Suppressor macrophage treated with lipopolysaccharide for 1 hour (primary cell): ENCODE measurements at regions not wholly inside any gene's neighbourhood (a gene's known extent, or its start where the extent isn't known, plus 50 kb on each side); places are given as distances from the start of the nearest gene placed in this dataset.
A peak's percentile ranks its signal among the peaks of the same experiment; 100 is the strongest.
"Not testable (repeated sequence)": the region's sequence is repeated elsewhere in the genome, so short reads cannot be mapped to it uniquely, and the experiment has no call there.

Source experiments
- DNase-seq, 3 donors: peaks; one replicate each; pipeline ENCODE4 v3.0.0-alpha.2; 2020 to 2022

DNA sequence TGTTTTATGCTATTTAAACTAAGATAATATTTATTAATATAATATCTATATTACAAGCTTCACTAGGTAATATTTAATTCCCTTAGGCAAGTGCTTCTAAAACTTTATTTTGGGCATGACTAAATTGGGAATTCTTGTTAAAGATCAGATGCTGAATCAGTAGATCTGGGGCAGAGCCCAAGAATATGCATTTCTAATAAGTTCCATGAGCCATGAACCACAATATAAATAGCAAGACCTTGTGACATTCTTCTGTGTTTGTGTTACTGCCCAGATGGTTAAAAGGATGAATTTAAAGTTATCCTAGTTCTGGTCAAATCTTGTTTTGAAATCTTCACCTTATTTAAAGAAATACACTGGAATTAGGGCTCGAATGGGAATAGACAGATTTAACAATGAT lies 258.4 kb upstream of the CACNA2D1 start:
- DNase-seq, result no peak

DNA sequence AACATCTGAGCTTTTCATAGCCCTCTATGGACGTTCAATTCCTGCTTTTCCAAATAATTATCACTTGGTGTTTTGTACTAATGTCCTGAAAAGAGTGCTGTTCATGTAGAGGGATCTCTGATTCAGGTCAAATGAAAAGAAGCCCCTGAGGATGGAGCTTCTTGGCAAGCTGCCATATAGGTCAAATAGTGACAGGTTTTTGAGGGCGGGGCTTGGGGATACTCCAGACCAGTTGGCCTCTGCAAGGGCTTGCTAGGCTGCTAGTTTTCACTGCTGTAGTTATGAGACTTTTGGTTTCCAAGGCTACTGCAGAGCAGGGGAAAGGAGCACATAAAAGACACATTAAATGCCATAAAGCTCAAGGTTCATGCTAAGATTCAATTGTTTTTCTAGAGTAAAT lies 257.2 kb upstream of the CACNA2D1 start:
- DNase-seq, result no peak

DNA sequence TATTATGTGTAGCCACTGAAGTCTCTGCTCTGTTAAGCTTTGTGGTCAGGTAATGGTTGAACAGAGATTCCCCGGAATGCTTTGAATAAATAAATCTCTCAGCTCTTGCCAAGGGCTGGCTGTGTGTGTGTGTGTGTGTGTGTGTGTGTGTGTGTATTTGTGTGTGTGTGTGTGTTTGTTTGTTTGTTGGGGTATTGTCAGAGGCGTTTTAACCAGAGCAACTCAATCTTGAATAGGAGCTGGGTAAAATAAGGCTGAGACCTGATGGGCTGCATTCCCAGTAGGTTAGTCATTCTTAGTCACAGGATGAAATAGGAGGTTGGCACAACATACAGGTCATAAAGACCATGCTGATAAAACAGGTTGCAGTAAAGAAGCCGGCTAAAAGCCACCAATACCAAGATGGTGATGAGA lies 256.2 kb upstream of the CACNA2D1 start:
- no peak for DNase-seq

DNA sequence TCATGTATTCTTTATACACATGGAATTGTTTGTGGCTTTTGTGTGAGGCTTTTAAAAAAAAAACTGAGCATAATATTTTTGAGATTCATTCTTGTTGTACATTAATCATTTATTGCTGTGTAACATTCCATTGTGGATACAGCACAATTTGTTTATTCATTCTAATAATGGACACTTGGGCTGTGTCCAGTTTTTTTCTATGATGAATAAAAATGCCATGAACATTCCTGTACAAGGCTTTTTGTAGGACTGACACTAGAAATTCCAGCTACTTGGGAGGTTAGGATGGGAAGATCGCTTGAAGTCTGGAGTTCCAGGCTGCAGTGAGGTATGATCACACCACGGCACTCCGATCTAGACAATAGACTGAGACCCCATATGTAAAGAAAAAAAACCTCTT lies 254.3 kb upstream of the CACNA2D1 start:
- DNase-seq, result no peak

DNA sequence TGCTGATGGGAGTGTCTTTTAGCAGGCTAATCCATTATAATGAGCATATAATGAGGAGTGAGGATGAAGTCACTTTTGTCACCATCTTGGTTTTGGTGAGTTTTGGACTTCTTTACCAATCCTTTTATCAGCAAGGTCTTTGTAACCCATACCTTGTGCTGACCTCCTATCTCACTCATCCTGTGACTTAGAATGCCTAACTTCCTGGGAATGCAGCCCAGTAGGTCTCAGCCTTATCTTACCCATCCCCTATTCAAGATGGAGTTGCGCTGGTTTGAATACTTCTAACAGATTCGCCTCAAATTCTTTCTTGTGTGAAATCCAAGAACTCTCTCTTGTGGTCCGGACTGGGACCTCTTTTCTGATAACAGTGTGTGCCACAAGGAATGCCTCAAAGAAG lies 253.1 kb upstream of the CACNA2D1 start:
- no peak for DNase-seq

DNA sequence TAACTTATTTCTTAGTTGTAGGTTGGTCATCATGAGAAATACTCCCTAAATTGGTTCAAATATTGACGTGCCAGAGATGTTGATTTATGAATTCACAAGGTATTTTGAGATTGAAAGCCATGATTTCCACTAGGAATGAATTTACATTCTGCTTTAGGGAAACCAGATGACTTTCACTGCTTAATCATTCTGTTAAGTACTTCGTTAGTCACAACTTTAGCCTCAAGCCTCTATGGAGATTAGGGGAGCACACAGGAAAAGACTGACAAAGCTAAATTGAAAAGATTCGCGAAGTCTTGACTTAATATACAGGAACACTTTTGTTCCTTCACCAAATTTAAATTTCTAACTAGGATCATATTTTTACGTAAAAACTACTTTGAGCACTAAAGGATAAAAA lies 250.4 kb upstream of the CACNA2D1 start:
- DNase-seq, result no peak

DNA sequence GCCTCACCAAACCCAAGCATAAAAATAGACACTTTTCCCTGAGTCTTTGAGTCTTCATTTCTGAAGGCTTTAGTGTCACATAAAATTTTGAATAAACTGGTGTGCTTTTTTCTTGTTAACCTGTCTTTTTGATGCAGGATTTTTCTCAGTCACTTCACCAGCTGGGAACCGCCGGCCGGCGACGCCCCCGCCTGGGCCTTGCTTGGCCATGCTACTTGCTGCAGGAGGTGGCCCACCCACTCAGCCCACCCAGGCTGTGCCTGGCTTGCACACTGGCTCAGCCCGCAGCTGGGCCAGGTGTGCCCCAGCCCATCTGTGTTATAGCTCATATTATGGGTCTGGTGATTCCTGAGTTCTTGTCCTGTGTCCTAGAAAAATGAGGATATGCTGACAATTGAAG lies 247.4 kb upstream of the CACNA2D1 start:
- no peak for DNase-seq

DNA sequence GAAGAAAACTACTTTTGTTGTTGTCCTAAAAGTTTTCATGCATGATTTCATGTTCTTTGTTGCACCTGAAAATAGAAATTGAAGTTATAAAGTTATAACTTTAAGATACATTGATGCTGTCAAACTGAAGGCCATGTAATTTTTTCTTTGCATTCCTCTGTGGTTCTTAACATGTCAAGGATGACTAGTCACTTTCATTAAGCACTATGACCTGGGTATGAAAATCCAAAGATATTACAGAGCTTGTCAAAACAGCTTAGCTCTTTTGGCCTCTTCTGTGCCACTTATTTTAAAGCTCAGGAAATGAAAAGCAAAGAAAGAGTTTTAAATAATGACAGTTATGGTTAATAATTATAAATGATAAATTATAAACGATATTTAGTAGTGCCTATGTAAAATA lies 241.6 kb upstream of the CACNA2D1 start:
- DNase-seq, result no peak

DNA sequence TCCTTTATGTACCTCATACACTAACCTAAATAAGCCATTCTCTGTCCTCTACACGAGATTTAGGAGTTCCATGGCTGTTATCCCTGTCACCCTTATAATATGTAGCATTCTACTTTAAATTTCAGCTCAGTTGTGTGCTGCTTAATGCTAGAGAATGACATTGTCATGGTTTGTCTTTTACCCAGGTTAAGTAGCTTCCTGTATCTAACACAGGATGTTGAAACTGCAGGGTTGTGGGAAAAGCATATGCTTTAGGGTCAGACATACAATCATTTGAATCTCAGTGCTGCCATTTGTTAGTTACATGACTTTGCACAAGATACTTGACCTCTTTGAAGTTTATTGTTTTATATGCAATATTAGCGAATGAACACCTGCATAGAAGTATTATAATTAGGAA lies 235.1 kb upstream of the CACNA2D1 start:
- no peak for DNase-seq

DNA sequence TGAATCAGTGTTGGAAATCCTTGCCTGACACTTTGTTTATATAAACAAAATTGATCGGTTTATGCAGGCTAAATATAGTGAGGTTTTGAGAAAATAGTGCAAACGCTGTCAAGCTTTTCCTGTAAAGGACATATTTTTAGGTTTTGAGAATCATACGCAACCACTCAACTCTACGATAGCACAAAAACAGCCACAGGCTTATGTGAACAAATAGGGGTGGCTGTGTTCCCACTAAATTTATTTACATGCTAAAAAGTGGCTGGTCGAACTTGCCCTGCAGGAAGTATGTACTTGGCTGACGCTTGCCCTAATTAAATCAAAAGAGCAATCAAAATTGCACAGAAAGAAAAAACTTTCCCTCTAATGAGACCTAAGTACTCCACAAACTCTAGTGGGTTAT lies 234.7 kb upstream of the CACNA2D1 start:
- no peak for DNase-seq

DNA sequence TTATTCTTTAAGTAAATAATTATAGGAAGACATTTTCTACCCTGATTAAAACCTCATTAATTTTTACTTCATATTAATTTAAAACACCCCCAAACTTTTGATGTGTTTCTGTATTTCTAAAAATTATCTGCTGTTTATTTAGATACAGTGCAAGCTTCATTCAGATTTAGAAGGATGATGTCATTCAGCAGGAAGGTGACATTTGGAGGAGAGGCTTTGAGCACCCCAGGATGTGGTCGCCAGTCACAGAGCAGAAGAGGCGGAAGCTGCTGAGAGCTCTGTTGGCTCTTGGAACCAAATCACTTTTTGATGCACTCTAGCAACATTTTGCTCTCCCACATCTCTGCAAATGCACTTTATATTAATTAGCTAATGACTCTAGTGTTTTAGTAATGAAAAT lies 233.9 kb upstream of the CACNA2D1 start:
- no peak for DNase-seq

DNA sequence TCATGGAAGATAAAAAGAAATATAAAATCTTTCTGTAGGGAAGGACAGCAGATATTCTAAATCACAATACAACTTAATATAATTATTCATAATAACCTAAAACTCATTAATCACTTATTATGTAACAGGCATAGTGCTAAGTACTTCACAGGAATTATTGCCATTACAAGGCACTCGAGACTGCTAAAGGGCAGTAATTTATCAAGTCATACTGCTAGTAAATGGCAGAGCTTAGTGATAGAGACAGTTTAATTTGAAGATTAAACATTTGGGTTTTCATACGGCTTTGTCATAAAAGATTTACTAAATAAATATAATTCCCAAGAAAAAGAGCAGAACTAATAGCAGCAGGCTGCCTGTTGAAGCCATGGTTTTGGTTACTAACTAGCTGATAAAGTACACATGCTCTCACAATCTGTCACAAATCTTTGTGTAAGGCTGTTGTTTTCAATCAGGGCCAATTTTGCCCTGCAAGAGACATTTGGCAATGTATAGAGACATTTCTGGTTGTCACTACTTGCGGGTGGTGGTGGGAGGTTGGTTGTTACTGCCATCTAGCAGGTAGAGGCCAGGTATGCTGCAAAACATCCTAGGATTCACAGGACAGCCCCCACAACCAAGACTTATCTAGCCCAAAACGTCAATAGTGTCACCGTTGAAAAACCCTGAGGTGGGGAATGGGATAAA lies 233.3 kb upstream of the CACNA2D1 start:
- no peak for DNase-seq

DNA sequence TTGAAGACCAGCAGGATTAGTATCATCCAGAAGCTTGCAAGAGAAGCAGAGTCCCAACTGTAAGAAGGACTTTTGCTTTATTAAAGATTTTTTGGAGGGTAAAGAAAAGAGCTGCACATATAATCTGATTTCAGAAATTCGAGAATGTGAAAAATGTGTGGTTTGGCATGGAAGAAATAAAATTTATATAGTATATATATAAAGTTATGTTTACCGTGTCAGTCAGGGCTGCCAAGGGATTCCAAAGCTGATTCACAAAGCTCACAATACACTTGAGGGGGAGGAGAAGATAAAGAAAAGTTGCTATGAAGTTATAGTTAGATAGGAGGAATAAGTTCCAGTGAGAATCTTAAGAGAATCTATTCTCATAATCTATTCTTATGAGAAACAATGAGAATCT lies 231.8 kb upstream of the CACNA2D1 start:
- DNase-seq, result no peak

DNA sequence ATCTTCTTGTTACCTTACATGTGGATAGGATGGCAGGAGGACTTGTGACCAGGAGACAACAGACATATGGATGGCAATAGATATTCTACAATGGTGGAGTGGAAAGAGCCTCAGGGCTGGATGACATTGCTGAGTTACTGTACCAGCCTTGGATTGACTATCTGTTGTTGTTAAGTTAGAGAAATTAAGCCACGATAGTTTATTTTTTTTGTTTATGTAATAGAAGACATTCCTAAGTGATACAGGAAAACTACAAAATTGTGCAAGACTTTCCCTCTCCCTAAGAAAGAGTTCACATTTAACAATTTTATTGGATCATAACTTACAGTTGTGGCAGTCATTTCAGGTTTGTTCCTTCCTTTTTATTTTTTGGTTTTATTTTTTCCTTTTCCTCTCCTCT lies 230.7 kb upstream of the CACNA2D1 start:
- DNase-seq, result no peak

DNA sequence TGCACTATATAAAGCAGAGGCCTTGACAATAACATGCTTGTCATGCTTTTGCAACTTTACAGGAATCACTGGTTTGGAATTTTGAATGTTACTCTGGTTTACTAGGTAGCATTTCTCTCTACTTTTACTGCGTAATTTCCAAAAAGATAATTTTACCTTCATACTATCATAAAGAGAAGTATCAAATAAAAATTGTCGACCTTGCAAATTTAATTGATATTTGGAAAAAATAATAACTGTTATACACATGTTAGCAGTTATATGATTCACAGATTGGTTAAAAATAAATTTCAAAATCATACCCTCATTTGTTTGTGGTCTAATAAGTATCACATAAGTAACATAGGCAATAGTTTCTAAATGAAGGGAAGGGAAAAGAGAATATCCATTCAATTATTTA lies 228.5 kb upstream of the CACNA2D1 start:
- DNase-seq, result no peak

DNA sequence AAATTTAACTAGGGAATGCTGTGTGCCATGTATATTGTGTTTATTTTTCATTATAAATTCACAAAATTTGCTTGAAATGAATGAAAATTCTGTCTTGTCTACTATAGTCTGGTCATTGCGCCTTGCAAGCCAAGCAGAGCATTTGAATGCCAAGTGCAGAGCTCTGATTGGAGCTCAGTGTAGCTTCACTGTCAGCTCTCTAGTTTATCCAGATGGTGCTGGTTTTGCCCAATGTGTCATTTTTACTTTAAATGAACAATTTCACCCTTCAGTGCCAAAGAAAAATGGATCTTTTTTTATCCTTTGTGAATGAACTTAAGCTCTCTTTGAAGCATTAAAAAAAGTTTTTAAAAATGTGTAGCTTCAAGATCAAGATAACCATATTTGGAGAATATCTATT lies 225.6 kb upstream of the CACNA2D1 start:
- no peak for DNase-seq

DNA sequence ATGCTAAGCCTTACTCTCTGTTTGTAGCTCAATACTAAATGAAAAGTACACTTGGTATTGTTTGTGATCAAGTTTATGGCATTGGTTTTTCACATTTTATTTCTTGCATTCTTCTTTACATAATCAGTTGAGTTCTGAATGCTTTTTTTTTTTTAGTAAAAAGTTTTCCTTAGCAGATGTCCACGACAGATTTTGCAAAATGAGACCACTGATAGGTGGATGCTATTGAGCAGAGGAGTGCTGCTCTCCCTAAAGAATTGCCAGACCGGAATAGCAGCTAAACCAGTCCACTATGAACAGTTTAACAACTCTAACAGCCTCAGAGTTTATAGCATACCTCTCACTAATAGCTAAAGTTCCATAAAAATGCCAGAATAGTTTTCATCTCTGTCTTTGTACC lies 225.1 kb upstream of the CACNA2D1 start:
- DNase-seq, result no peak

DNA sequence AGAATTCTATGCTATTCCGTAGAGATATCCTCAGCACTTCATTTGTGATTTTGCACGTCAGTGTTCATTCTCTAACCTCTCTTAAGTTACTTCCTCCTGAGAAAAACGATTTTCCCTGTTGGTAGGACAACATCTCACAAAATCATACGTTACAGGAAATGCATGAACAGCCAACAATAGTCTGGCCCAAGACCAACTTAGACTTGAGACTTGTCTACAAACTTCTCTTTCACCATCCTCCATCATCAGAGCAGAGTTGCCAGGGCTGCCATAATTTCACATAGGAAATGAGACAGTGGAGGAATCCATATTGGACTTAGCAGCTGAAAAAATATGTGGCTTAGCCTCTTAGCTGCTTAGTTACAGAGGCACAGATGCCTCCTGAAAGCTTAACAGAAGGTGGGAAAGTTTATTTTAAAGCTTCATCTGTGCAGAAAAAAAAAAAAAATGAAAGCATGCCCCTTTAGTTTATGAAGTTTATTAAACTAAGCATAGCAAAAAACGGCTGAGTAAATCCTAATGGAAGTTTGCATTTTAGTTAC lies 222.5 kb upstream of the CACNA2D1 start:
- DNase-seq, result no peak

DNA sequence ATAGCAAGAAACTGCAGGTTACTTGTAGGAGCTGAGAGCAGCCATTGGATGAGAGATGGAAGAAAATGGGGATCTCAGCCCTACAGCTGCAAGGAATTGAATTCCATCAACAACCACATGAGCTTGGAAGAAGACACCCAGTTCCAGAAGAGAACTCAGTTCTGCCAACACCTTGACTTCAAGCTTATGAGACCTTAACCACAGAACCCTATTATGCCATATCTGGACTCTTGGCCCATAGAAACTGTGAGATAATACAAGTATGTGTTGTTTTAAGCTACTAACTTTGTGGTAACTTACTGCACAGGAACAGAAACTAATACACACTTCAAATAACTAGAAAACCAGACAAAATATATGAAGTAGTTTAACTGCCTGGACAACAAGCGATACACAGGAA lies 212.4 kb upstream of the CACNA2D1 start:
- no peak for DNase-seq

DNA sequence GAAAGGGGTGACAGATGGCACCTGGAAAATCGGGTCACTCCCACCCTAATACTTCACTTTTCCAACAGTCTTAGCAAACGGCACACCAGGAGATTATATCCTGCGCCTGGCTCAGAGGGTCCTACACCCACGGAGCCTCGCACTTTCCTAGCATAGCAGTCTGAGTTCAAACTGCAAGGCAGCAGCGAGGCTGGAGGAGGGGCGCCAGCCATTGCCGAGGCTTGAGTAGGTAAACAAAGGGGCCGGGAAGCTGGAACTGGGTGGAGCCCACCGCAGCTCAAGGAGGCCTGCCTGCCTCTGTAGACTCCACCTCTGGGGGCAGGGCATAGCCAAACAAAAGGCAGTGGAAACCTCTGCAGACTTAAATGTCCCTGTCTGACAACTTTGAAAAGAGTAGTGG lies 206.5 kb upstream of the CACNA2D1 start:
- not testable (repeated sequence) for DNase-seq

DNA sequence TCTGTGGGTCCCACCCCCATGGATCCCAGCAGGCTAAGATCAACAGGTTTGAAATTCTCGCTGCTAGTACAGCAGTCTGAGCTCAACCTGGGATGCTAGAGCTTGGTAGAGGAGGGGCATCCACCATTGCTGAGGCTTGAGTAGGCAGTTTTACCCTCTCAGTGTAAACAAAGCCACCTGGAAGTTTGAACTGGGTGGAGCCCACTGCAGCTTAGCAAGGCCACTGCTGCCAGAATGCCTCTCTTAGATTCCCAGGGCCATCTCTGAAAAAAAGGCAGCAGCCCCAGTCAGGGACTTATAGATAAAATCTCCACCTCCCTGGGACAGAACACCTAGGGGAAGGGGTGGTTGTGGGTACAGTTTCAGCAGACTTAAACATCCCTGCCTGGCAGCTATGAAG lies 190.0 kb upstream of the CACNA2D1 start:
- DNase-seq, result no peak

DNA sequence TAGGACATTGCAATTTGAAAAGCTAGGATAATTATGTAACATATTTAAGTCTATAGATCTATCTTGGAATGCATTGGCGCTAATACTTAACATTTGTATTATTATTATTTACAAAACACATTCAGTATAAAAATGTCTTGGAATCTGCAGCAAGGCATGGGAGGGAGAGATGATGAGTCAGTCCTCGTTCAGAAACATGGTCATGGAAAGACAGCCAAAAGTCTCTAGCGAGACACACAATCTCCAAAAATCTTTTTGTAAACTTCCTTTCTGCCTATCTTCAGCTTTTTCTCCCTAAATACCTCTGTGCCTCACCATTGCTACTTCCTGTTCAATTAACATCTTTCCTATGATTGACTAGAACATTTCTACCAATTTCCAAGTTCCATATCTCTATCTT lies 188.4 kb upstream of the CACNA2D1 start:
- no peak for DNase-seq

DNA sequence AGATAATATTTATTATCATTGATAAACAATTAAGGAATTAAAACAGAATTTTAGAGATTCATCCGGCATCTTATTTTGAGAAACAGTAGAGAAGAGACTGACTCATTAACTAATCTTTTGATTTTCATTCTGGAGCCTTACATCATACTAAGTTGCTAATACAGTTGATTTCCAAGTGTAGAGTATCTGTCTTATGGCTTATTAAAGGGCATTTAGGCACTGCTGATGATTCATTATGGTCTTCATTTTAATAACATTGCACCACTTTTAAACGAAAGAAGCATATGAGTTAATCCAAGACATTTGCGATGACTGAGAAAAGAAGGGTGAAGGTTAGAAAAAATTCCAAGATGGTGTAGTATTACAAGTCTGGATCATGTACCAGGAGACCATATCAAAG lies 186.0 kb upstream of the CACNA2D1 start:
- peak in 2 of 3 donors; percentile 9 to 23 for DNase-seq

DNA sequence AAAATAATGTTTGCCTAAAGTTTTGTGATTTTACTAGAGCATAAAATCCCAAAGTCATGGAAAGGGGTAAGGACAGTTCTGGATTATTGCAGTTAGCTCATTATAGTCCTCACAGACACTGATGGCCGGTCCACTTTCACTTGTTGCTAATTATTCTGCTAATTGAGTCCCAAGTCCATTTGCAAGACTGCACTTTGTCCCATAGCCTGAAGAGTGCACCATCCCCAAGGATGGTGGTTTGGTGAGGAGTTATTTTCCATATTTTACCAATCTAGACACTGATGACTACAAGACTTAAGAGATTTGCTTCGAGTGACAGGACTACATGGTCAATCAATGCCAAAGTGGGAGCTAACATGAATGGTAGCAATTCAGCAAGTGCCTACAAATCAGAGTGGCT lies 181.8 kb upstream of the CACNA2D1 start:
- DNase-seq, result no peak

DNA sequence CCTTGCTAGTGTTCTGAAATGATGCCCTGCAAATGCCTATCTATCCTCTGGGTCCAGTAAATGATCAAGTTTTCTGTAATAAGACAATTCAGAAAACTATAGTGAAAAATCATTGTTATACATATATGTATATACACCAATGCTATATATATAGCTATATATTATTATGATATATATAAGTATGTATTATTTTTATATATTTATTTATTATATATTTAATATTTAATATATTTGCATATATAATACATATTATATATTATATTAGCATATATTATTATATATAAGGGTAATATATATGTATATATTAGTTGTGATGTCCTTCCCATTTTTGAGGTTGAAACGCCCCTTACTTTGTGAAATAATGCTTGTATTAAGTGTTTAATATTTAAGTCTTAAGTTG lies 181.4 kb upstream of the CACNA2D1 start:
- no peak for DNase-seq
